NCI-H2081 (cell line): ENCODE measurements at regions not wholly inside any gene's neighbourhood (a gene's known extent, or its start where the extent isn't known, plus 50 kb on each side); places are given as distances from the start of the nearest gene placed in this dataset.

ENCODE experiments used
- DNase-seq, 2 experiments: peaks; one replicate each; lab custom pipeline; 2025; lab: John Stamatoyannopoulos, UW

DNA sequence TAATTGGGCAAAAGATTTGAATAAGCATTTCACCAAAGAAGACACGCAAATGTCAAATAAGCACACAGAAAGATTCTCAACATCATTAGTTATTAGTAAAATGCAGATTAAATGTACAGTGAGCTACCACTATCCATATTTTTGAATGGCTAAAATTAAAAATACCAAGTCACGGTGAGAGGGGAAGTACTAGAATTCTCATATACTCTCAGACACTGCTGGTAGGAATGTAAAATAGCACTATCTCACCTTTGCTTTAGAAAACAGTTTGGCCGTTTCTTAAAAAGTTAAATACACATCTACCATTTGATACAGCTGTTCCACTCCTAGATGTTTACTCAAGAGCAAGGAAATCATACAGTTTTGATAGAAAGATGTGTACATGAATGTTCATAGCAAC, 115.8 kb upstream of the CELF2 start:
- DNase-seq: no peak

- no peak for DNase-seq
Measured at GRCh38 chr10:10902951-10903350, 114.7 kb upstream of the CELF2 start.

GRCh38 chr10:10903620-10904019, 114.1 kb upstream of the CELF2 start:
- DNase-seq: no peak

GRCh38 chr10:10910634-10911033, 107.0 kb upstream of the CELF2 start:
- no peak for DNase-seq

DNA sequence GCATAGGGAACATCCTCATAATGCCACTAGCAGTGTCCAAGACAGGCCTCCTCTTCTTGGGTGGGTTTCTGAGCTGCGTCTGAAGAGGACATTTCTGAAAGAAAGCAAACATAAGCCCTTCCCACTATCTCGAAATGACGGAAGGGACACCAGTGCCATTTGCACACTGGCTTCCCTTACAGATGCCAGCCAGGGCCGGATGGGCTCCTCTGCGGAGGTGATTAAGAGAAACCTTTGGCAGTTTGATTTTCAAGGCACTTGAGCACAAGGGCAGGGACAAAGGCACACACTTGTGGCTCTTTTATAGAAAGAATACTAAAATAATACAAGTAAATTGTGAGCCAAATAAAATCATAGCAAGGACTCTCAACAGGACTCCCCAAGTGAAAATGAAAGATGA, 106.6 kb upstream of the CELF2 start:
- no peak for DNase-seq

DNA sequence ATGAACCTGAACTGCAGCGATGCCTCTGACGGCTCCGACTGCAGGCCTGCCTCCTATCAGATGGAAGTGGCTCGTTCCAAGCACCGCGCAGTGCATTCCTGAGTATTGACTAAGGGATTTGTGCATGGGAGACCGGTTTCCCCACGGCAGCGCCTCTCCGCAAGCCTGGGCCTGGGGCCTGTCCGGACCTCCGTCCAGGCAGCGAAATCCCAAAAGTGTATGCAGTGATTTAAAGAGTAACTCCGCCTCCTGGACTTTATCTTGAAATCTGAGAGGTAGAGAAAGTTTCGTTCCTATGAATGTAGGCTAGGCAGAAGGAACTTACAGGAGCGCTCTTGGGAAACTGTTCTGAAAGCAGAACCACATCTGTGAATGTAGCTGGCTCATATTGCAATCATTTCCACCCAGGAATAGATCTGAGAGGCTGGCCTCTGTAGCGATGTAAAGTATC, 106.2 kb upstream of the CELF2 start:
- DNase-seq: no peak

- no peak for DNase-seq
Measured at GRCh38 chr10:10914144-10914543, 103.5 kb upstream of the CELF2 start.

GRCh38 chr10:10915215-10915614, 102.5 kb upstream of the CELF2 start:
- no peak for DNase-seq

- no peak for DNase-seq
Measured at GRCh38 chr10:10917031-10917430, 100.6 kb upstream of the CELF2 start.

GRCh38 chr10:10919976-10920375, 97.7 kb upstream of the CELF2 start:
- DNase-seq: no peak

DNA sequence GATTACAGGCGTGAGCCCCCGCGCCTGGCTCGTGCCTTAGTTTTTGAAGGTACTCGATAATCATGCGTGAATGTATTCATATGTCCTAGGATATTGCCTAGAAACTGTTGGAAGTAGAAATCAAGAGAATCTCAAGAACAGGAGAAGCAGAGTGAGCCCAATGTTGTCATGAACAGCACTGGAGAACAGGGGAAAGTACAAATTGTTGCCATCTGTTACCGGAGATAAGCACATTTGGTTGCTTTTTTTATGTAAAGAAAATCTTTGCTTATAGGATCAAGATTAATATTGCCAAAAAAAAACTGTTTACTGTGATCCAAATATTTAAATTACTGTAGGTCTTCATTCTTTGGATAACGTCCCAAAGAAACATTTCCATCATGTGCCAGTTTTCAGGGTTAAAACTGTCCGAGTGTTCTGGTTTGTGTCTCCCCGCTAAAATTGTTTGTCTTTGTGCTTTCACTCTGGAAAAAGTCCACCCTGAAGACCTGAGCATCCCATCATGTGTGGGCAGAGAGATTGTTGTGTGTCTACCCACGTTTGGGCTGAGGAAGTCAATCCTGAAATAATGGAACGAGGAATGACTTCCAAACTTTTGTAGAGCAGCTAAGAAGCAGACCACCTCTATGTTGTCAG, 95.7 kb upstream of the CELF2 start:
- DNase-seq: no peak

GRCh38 chr10:10923029-10923651, 94.5 kb upstream of the CELF2 start:
- no peak for DNase-seq

DNA sequence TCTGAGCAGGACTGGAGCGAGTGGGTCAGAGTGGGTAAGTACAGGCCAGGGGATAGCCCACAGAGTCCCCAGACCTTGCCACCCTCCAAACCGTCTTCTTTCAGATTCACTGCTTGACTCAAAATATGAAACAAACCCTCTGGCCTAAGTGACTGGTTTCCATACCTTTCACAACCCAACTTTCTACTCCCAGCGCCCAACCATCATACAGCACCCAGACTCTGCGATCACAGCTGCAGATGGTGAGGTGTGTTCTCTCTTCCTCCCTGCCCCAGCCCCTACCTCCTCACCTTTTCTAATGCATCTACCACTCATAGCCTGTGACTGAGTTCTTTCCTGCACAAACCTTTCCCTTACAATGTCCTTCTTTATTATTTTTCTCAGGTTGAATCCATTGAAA, 92.0 kb upstream of the CELF2 start:
- no peak for DNase-seq

DNA sequence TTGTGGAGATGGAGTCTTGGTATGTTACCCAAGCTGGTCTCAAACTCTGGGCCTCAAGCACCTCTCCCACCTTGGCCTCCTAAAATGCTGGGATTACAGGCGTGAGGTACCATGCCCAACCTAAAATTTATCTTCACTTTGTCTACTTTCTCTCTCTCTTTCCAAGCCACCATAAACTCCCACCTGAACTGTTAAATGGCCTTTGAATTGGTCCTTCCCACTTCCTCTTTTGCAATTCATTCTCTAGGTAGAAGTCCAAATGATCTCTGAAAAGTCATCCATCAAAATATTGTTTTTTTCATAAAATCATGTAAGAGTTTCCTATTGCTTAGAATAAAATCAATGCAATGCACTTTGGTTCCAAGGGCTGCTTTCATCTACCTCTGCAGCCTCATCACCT, 90.1 kb upstream of the CELF2 start:
- no peak for DNase-seq

- no peak for DNase-seq
Measured at GRCh38 chr10:10930979-10931743, 86.5 kb upstream of the CELF2 start.

DNA sequence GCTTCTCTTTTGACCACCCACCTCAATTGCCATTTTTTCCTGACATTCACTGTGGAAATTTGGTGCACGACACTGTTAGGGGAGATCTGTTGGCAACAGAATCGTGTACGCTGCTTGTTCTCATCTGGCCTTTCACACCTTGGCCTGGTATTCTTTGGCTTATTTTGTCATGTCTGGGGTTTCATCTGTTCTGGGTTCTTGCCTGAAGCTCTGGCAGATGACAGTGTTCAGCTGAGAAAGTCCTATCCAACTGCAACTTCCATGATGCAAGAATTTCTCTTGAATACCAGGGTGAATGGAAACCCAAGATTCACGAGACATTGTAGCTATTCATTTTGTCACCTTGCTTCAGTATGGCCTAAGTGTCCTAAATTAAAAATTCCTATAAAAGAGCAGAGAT, 82.6 kb upstream of the CELF2 start:
- DNase-seq: no peak

- DNase-seq: no peak
Measured at GRCh38 chr10:10938676-10939075, 79.0 kb upstream of the CELF2 start.

DNA sequence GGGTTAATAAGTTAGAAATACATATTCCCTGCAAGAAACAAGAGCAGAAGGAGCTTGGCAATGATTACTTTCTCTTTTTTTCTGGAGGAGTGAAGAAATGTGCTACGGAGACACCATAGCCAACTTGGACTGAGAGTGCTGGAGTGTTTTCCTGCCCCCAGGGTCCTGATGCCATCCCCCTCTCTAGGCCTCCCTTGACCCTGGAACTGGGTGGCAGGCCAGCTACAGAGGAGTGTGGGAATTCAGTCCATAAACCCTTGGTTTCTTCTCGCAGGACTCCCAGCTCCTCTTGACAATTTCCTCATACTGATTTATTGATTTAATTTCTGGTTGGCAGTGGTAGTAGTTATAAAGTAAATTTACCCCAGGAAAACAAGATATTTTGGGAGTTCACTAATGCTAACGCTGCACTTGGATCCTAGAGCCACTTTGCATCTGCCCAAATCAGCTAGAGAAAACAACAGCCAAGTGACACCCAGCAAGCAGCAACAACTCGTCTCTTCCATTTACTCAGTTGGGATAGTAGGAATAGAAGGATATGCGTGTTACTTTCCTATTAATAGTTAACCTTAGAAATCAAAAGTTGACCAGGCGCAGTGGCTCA, 76.4 kb upstream of the CELF2 start:
- DNase-seq: no peak

GRCh38 chr10:10942441-10942840, 75.2 kb upstream of the CELF2 start:
- DNase-seq: no peak

GRCh38 chr10:10946081-10946480, 71.6 kb upstream of the CELF2 start:
- no peak for DNase-seq

DNA sequence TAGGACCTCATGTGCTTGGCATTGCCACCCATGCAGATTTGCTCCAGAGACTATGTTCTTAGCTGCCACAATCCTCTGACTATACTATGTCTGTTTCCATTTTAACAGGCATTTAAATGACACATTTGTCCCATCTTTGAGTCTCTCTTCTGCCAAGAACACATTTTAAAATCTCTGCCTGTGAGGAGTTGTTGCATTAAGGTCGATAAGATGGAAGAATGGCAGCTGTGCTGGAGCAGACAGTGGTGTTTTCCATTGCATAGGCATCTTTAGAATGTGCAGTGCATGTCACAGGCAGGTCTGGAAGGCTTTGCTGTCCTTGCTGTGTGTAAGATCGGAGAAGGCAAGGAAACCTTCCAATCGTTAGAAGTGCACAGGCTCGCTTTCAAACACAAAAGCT, 70.9 kb upstream of the CELF2 start:
- no peak for DNase-seq

DNA sequence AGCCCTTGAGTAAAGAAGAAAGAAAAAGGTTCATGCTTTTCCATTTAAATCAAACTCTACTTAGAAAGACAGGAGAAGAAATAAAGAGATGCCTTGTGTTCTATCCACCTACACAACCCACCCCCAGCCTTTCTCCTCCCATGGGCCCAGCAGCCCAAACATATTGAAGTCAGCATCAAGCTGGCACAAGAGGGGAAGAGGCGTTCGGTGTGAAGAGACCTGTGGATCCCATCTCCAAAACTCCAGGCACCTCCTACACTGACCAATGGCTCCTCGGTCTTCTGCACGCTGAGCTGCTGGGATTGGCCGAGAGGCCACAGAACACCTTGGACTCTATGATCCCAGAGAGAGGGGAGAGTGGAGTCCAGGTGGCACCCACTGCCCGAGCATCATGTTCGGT, 66.0 kb upstream of the CELF2 start:
- no peak for DNase-seq

DNA sequence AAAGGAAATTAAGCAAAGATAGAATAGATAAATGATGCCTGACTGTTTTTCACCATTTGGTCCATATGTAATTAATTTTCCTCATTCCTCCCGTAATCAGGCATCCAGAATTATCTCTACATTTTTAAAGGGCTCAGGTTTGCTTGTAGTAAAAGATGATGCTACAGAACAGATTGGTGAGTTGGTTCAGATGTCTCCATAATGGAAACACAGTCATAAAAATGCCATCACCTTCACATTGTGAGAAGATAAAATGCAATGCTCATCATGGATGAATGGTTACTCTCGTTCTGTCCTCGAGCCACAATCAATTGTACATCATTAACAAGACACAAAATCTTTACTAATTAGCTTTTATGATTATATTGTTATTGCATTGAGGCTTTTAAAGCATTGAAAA, 64.9 kb upstream of the CELF2 start:
- no peak for DNase-seq
